GM12801 (cell line): ENCODE measurements at regions not wholly inside any gene's neighbourhood (a gene's known extent, or its start where the extent isn't known, plus 50 kb on each side); places are given as distances from the start of the nearest gene placed in this dataset.

Experiments
- CTCF ChIP-seq: IDR thresholded peaks from one replicate; pipeline ENCODE4 v1.5.1; 2011; ENCODE audit warnings: control low read depth; ENCODE audit not compliant: insufficient read length; ENCODE audit errors: extremely low read depth

DNA sequence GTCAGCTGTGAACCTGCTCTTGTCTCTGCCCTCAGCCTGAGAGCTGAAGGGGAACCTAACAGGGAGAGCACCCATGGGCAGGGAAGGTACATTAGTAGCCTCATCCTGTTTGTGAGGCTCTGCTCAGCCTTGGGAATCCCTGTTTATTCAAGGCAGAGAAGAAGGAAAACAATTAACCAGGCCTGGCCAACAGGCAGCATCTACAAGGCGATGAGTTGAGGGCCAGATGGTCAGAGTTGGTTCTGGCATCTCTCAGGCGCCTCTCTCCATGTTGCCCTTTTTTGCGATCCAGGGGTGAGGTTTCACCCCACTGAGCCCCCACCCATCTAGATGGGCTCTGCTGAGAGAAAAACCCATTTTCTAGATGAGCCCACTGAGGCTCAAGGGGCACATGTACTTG is 54.0 kb upstream of the TOP3B start:
- no peak for TF ChIP-seq CTCF

GRCh38 chr22:22035771-22036314 is 53.3 kb upstream of the TOP3B start:
- no peak for TF ChIP-seq CTCF

GRCh38 chr22:22035203-22035602 is 52.6 kb upstream of the TOP3B start:
- TF ChIP-seq CTCF = no peak

GRCh38 chr22:22034469-22035132 is 52.0 kb upstream of the TOP3B start:
- no peak for TF ChIP-seq CTCF

DNA sequence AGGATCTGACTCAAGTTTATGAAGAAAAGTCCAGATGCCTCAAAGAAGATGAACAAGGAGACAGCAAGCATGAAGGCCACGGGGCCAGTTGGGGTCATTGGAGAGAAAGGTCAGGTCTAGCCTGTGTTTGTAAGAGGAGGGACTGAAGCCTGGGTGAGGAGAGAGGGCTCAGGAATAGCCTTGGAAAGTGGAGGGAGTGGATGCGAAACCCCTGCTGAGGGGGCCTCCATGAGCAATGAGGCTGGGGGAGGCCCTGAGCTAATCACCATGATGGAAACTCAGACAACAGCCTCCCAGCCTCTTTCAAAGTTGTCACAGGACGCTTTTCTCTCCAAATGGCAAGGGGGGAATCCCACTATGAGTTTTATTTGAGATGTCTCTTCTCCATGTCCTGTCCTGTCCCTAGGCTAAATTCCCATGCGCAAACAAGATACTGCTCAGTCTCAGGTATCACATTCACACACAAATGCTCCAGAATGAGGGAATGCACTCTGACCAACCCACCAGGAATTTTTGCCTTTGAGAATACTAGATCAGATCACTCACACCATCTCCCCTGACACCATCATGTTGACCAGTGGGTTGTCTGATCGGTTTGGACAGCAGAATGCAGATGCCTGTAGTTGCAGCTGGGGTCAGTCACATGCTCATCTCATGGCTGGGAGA is 51.3 kb upstream of the TOP3B start:
- no peak for TF ChIP-seq CTCF

DNA sequence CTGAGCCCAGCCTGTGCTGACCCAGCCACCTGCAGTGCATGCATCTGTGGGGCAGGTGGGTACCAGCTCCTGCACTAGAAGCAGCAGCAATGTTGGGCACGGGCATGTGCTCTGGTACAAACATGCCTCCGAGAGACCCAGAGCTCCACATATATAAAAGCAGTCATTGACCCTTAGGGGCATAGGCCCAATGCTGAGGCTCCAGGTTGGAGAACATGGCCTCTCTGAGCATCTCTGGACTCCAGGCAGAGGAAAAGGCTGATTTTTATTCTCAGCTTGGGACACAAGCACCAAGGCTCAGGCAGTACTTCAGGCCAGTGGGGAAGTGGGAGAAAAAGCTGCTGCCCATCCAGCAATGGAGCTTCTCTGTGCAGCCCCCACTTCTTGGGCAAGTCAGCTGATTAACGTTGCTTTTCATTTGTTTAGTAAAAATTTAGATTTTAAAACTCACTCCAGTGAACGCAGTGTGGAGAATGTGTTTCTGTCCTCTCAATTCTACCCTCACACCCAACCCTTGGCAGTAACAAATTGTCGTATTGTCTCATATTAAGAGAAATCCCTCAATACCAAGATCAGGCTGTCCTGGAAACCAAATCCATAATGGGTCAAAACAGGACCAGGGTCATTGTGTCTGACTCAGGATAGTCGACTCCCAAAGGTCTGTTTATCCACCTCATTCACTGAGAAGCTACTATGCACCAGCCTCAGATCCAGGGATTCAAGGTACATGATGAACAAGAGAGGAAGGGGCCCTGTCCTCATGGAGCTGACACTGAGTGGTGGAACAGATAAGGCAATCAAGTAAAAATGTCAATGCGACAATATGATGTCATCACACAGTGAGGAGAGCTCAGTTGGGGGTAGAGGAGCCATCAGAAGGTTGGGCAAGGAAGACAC is 50.6 kb upstream of the TOP3B start:
- no peak for TF ChIP-seq CTCF
